GM12872 (cell line): ENCODE measurements at regions not wholly inside any gene's neighbourhood (a gene's known extent, or its start where the extent isn't known, plus 50 kb on each side); places are given as distances from the start of the nearest gene placed in this dataset.

Source experiments
- TF ChIP-seq, protein P1 (sequence below): IDR thresholded peaks from 3 replicates; pipeline ENCODE4 v1.5.1; 2011; ENCODE audit warnings: low read depth, mild to moderate bottlenecking, low read length, moderate library complexity; ENCODE audit not compliant: insufficient read depth

DNA sequence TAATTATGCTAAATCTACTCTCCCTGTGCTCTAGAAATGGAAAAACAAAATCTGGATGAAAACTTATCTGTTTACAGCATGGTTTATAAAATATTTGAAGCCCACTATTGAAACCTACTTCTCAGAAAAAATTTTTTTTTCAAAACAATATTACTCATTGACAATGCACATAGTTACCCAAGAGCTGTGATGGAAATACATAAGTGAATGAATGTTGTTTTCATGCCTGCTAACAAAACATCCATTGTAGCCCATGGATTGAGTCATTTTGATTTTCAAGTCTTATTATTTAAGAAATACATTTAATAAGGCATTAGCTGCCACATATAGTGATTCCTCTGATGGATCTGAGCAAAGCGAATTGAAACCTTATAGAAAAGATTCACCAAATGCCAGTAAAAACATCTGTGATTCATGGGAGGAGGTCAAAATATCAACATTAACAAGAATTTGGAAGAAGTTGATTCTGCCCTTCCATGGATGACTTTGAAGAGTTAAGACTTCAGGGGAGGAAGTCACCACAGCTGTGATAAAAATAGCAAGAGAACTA lies 144.7 kb upstream of the HHIP start:
- TF ChIP-seq, protein P1, sequence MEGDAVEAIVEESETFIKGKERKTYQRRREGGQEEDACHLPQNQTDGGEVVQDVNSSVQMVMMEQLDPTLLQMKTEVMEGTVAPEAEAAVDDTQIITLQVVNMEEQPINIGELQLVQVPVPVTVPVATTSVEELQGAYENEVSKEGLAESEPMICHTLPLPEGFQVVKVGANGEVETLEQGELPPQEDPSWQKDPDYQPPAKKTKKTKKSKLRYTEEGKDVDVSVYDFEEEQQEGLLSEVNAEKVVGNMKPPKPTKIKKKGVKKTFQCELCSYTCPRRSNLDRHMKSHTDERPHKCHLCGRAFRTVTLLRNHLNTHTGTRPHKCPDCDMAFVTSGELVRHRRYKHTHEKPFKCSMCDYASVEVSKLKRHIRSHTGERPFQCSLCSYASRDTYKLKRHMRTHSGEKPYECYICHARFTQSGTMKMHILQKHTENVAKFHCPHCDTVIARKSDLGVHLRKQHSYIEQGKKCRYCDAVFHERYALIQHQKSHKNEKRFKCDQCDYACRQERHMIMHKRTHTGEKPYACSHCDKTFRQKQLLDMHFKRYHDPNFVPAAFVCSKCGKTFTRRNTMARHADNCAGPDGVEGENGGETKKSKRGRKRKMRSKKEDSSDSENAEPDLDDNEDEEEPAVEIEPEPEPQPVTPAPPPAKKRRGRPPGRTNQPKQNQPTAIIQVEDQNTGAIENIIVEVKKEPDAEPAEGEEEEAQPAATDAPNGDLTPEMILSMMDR: no peak

DNA sequence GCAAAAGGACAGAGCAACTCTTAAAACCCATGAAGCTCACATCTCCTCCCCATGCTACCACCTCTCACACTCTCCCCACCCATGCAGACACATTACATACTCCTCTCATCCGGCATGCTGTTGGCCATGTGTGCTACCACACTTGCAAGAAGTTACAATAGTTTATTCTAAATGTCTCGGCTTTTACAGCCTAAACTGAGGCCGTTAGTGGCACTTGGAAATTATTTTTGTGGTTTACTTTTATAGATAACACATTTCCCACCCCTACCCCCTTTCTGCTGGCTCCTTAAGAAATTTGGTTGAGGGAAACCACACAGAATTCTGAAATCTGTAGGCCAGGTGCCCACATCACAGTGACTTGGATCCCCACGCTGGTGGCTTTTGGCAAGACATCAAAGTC lies 141.1 kb upstream of the HHIP start:
- TF ChIP-seq, protein P1: no peak

DNA sequence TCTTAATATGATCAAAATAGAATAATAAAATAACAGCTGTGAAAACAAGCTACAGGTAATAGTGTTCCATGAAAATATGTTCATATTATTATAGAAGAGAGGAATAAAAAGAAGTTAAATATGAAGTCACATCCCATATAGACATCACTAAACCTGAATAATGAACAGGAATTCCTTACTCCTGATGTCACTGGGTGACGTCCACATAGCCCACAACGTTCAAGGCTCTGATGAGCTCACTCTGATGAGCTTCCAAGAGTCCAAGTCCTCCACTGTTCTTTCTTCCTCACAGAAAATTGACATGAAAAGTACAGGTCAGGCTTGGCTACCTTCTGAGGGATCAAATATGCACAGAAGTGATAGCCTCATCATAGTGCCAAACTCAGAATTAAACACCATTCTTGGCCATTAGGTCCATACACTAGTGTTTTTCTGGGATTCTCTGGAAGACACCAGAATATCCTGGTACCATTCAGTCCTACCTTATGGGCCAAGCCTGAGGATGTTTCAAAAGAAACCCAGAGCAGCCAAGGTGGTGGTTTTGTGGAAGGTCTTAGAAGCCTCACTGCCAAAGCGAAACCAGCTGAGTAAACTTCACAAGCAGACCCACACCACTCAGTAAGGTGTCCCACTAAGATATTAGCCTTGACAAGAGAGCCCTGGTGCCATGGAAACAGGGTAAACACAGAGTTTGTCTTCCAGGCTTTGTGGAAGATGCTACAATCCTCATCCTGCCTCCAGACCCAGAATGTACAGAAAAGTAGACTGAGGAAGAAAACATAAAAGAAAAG lies 138.4 kb upstream of the HHIP start:
- TF ChIP-seq, protein P1: no peak

DNA sequence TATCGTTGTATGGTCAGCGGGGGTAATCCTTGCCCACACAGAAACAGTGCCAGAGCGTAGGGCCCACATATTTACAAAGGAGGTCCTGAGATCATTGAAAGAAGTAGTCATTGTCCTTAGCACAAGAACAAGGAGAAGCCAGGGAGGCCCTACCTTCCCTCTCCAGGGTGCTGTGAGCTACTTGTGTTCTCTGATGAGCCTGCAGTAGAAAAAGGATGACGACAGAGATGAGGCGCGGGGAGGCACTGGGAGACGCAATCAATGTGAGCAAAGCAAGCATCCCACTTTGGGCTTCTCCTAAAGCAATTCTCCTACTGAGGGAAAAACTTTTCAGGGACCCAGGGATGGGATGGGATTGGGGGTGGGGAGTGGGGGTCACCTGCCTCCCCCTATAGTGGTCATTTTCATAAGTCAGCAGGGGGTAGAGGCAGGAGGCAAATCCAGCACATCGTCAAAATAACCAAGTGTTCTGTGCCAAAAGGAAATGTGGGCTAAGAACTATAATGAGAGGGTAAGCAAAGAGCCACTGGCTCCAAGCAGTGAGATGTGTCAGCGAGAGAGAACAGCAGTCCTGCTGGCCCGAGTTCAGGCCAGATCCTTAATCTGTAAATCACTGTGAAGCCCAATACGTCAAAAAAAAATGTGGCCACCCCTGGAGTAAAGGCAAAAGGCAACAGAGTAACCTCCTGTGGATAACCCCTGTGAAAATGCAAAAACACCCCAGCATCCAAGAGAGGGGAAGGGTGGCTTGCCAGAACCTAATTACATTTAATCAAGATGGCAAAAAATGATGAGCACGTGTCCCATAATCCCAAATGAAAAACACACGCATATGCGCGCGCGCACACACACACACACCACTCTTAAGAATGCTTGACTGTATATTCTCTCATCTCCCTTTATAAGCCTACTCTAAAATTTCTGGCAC lies 136.6 kb upstream of the HHIP start:
- TF ChIP-seq, protein P1: no peak

DNA sequence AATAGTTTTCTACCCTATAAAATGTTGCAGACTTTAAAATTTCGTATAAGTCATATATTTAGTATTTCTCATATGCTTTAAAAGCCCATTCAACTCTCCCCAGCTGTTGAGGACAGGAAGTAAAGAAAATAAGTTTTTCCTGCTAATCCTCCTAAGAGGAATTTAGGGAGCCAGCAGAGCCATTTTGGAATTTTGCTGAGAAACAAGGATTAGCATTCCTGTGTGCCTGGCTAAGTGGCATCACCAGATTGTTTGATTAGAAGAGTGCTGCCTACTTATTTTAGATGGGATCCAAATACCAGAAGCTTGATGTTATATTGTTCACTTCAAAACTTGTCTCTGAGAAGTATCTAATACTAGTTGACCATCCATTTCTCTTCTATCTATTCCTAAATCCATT lies 131.2 kb upstream of the HHIP start:
- TF ChIP-seq, protein P1: no peak

DNA sequence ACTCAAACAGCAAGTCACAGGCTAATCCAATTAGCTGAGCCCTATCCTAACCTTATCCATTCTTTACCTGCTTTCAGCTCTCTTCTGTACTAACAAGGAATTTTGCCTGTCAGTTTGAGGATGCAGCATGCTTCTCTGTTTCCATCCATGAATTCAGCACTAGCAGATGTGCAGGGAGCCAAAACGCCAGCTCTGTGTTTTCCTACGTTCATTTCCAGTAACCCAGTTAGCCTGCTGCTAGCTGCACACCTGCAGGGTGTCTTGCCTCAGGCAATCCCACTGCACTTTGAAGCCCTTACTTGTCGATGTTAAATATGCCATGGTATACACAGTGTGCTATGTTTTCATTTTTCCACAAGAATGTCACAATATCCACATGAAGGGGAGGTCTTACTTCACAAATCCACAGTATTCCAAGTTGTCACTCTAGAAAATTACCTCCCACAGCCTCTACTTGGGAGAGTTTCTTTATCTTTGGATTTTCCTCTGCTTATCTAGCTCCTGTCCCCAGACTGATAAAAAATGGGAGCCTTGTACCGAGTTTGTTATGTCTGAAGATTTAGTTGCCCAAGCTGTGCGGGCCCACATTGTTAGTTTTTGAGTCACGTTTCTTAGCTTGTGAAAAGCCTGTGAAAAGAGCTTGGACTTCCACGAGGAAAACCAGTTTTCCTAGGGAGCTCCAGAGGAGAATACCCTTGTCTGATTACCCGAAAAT lies 127.6 kb upstream of the HHIP start:
- TF ChIP-seq, protein P1: no peak
